ENCODE measurements at regions not wholly inside any gene's neighbourhood (a gene's known extent, or its start where the extent isn't known, plus 50 kb on each side); places are given as distances from the start of the nearest gene placed in this dataset.

DNA sequence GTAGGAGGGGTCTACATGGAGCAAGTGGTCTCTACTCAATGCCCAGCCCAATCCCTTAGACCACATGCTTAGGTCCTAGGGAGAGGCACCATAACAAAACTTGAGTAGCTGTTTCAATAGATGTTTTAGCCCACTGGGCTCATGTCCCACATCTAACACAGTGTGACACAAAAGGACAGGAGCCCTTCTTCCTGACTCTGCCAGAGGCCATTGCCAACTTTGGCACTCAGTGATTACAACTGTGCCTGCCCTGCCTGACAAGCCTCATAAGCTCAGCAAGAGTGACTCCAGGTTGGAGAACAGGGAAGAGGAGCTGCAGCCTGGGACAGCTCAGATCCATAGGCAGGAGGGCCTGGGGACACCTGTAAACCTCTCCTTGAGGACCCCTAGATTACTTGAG lies 230.8 kb downstream of the ENC1 start:
- Histone ChIP-seq H3F3A (ENCODE audit: low read depth) (peaks cover 1% of the 10 kb centered on the region; the same call in 1 of the 2 replicates), H3K4me3 (ENCODE audit: low read length, poor library complexity, severe bottlenecking) (no peak overlapping the region), H3K27me3 (ENCODE audit: insufficient read depth, low read length, poor library complexity, severe bottlenecking) (no peaks in the 10 kb centered on the region), H4K20me1 (ENCODE audit: insufficient read depth, low read length, poor library complexity, severe bottlenecking) (no peaks in the 10 kb centered on the region), H3K79me2 (ENCODE audit: insufficient read depth, low read length) (no peaks in the 10 kb centered on the region), H3K9me2 (replicated peaks; ENCODE audit: low read depth, low read length) (no peaks in the 10 kb centered on the region), H3K4me2 (ENCODE audit: low read depth, low read length, poor library complexity, severe bottlenecking) (no peak overlapping the region), H3K9me3 (ENCODE audit: insufficient read depth, low read depth, low read length) (no peaks in the 10 kb centered on the region), H3K9ac (ENCODE audit: low read depth, low read length, poor library complexity, severe bottlenecking) (no peak overlapping the region), H3K36me3 (ENCODE audit: insufficient read depth, low read length) (no peaks in the 10 kb centered on the region), H2AFZ (ENCODE audit: low read length) (no peak overlapping the region), H3K4me1 (ENCODE audit: insufficient read depth, low read length, poor library complexity, severe bottlenecking) (peaks cover 42% of the 10 kb centered on the region)
- TF ChIP-seq, protein P1, sequence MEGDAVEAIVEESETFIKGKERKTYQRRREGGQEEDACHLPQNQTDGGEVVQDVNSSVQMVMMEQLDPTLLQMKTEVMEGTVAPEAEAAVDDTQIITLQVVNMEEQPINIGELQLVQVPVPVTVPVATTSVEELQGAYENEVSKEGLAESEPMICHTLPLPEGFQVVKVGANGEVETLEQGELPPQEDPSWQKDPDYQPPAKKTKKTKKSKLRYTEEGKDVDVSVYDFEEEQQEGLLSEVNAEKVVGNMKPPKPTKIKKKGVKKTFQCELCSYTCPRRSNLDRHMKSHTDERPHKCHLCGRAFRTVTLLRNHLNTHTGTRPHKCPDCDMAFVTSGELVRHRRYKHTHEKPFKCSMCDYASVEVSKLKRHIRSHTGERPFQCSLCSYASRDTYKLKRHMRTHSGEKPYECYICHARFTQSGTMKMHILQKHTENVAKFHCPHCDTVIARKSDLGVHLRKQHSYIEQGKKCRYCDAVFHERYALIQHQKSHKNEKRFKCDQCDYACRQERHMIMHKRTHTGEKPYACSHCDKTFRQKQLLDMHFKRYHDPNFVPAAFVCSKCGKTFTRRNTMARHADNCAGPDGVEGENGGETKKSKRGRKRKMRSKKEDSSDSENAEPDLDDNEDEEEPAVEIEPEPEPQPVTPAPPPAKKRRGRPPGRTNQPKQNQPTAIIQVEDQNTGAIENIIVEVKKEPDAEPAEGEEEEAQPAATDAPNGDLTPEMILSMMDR (conservative IDR thresholded peaks at IDR 0.05; ENCODE audit: low read length) = no peak

DNA sequence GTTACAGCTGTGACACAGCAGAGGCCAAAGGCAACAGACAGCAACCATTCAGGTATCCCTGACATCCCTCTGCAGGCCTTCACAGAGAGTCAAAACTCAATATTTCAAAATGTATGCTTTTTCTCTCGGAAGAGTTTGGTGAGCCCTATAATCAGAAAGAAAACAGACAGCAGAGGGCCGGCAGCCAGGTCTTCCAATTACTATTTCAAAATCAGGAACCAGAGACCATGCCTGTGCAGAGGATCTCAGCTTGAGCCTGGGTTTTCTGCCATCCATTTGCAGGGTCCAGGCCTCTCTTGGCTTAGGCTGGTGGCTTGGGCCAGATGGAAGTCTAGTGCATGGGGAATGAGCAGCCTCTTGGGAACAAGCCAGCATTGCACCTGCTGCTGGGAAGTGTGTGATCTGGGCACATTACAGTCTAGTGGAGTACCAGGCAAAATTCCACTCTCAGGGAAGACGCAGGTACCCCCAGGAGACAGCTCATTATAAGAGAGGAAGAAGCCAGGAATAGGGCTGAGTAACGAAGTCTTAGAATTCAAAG lies 231.3 kb downstream of the ENC1 start:
- H3K9me2 ChIP-seq (replicated peaks; ENCODE audit: low read depth, low read length) = no peaks in the 10 kb centered on the region
- H3K9ac ChIP-seq (ENCODE audit: low read depth, low read length, poor library complexity, severe bottlenecking) = no peak overlapping the region
- no peak overlapping the region for H3K4me3 ChIP-seq (ENCODE audit: low read length, poor library complexity, severe bottlenecking)
- TF ChIP-seq EZH2phosphoT487 (IDR thresholded peaks at IDR 0.05; ENCODE audit: borderline replicate concordance) = no peak
- TF ChIP-seq, protein P1 (conservative IDR thresholded peaks at IDR 0.05; ENCODE audit: low read length) = no peak
- H3K27me3 ChIP-seq (ENCODE audit: insufficient read depth, low read length, poor library complexity, severe bottlenecking) = no peaks in the 10 kb centered on the region
- H3K4me2 ChIP-seq (ENCODE audit: low read depth, low read length, poor library complexity, severe bottlenecking) = no peak overlapping the region
- H3K4me1 ChIP-seq (ENCODE audit: insufficient read depth, low read length, poor library complexity, severe bottlenecking) = peaks cover 37% of the 10 kb centered on the region
- H3K9me3 ChIP-seq (ENCODE audit: insufficient read depth, low read depth, low read length) = no peaks in the 10 kb centered on the region
- no peaks in the 10 kb centered on the region for H3K36me3 ChIP-seq (ENCODE audit: insufficient read depth, low read length)
- no peaks in the 10 kb centered on the region for H4K20me1 ChIP-seq (ENCODE audit: insufficient read depth, low read length, poor library complexity, severe bottlenecking)
- H3K79me2 ChIP-seq (ENCODE audit: insufficient read depth, low read length) = no peaks in the 10 kb centered on the region
- H3F3A ChIP-seq (ENCODE audit: low read depth) = no peaks in the 10 kb centered on the region
- no peak overlapping the region for H2AFZ ChIP-seq (ENCODE audit: low read length)

DNA sequence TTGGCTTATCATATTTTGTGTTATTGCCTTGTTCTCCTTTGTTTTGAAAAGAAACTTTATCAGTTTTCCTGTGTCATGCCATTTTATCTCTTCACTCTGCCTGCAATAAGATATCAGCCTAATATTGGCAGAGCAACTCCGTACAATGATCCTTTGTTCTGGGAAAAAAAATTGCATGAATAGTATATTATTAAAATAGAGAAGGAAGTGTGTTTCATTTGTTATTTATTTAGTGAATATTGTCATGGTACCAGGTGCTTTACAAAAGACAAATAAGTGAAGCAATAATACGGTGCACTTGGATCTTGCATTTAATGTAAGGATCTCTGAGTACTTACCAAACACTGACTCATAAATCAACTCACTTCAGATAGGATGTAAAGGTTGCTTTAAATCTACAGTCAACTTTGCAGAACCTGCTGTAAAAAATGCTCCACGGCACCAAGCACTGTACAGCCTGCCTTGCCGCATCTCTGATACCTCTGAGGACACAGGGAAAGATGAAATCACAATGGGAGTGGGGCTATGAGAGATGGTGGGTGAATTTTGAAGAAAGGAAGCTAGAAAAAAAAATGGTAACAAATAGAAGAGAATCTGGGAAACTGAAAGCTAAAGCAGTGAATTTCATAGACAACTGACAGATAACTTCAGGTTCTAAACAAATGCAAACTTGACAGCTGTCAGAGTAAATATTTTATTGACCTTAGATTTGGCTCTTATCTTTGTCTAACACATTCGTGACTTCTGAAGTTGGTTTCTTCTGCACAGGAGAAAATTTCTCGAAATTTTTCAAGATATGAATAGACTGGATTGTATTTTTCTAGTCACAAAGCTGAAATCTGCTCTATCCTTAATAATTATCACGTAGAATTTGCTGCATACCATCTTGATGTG lies 232.1 kb downstream of the ENC1 start:
- no peaks in the 10 kb centered on the region for H3K79me2 ChIP-seq (ENCODE audit: insufficient read depth, low read length)

More for the DNA sequence above, 232.1 kb downstream of the ENC1 start:
- Histone ChIP-seq H4K20me1 (ENCODE audit: insufficient read depth, low read length, poor library complexity, severe bottlenecking) (no peaks in the 10 kb centered on the region), H3K27me3 (ENCODE audit: insufficient read depth, low read length, poor library complexity, severe bottlenecking) (no peaks in the 10 kb centered on the region), H2AFZ (ENCODE audit: low read length) (no peak overlapping the region), H3K9me3 (ENCODE audit: insufficient read depth, low read depth, low read length) (no peaks in the 10 kb centered on the region), H3K4me2 (ENCODE audit: low read depth, low read length, poor library complexity, severe bottlenecking) (no peak overlapping the region), H3K36me3 (ENCODE audit: insufficient read depth, low read length) (no peaks in the 10 kb centered on the region), H3K4me3 (ENCODE audit: low read length, poor library complexity, severe bottlenecking) (no peak overlapping the region), H3F3A (ENCODE audit: low read depth) (no peaks in the 10 kb centered on the region), H3K4me1 (ENCODE audit: insufficient read depth, low read length, poor library complexity, severe bottlenecking) (peaks cover 32% of the 10 kb centered on the region), H3K9me2 (replicated peaks; ENCODE audit: low read depth, low read length) (no peaks in the 10 kb centered on the region), H3K9ac (ENCODE audit: low read depth, low read length, poor library complexity, severe bottlenecking) (no peak overlapping the region)
- TF ChIP-seq, protein P1 (conservative IDR thresholded peaks at IDR 0.05; ENCODE audit: low read length) = no peak
- no peak for TF ChIP-seq EZH2phosphoT487 (IDR thresholded peaks at IDR 0.05; ENCODE audit: borderline replicate concordance)

Data from Loucy (cell line).